ENCODE measurements at regions not wholly inside any gene's neighbourhood (a gene's known extent, or its start where the extent isn't known, plus 50 kb on each side); places are given as distances from the start of the nearest gene placed in this dataset.

DNA sequence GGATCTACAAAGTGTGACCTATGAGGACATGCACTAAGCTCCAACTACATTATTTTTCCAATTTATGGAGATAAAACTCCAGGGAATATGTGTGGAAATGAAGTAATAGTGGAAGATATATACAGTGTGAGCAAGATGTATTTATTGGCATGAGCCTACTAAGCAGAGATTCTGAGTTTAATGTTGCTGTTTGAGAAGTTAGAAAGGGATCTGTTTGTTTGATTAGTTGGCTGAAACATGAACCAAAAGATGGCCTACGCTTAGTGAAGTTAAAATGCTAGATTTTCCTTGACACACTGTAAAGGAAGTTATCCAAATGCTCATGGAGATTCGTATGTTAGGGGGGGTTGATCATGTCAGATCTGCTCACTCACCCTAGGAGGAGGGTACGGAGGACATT is 621.7 kb downstream of the TMEM182 start:
- Histone ChIP-seq H3K27me3 (no peaks in the 10 kb centered on the region), H3K27ac (no peak overlapping the region), H3K9me3 (peaks cover 0 to 10% of the 10 kb centered on the region in 2 donors), H3K4me1 (no peaks in the 10 kb centered on the region), H3K4me3 (no peak overlapping the region), H3K36me3 (no peaks in the 10 kb centered on the region)
- TF ChIP-seq CTCF (IDR thresholded peaks at IDR 0.05) (no peak), POLR2A (IDR thresholded peaks at IDR 0.05) (no peak), POLR2AphosphoS5 (IDR thresholded peaks at IDR 0.05) (no peak)
- intact Hi-C loops (cut with DNase I; ENCODE audit: low total_unique reads), result no loop called here
- no peak for DNase-seq (ENCODE audit: low spot score in 2 of 2)

DNA sequence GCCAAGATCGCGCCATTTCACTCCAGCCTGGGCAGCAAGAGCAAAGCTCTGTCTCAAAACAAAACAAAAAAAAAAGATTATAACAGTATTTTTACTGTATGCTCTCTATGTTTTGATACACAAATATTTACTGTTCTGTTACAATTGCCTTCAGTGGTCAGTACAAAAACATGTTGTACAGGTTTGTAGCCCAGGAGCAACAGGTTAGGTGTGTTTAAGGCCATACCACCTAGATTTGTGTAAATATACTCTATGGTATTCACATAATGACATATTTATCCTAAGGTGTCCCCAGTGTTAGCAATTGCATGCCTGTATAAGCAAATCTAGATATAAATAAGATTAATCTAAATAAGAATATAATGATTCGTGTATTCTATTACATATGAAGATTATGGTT is 625.0 kb downstream of the TMEM182 start:
- Histone ChIP-seq H3K4me1 (no peaks in the 10 kb centered on the region), H3K27ac (no peak overlapping the region), H3K4me3 (no peak overlapping the region), H3K36me3 (no peaks in the 10 kb centered on the region), H3K27me3 (no peaks in the 10 kb centered on the region), H3K9me3 (no peaks in the 10 kb centered on the region)
- TF ChIP-seq POLR2A (IDR thresholded peaks at IDR 0.05), result no peak
- TF ChIP-seq CTCF (IDR thresholded peaks at IDR 0.05), result no peak
- TF ChIP-seq POLR2AphosphoS5 (IDR thresholded peaks at IDR 0.05), result no peak
- intact Hi-C loops (cut with DNase I; ENCODE audit: low total_unique reads), result no loop called here
- no peak for DNase-seq (ENCODE audit: low spot score in 2 of 2)

DNA sequence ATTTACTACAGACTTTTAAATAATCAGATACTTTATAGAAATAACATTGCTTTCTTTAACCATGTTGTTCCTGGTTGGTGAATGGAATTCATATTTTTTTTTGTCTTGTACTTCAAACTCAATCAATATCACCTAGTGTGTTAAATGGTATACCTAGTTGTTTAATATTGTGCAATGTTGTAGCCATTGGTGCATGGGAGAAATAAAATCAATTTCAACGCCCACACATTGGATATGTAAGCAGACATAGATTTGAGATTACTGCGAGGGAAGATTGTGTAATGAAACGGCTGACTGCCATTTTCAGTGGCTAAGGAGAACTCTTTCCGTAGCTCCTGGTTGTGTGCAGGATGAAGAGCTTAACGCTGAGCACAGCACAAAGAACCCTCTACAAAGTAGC is 626.1 kb downstream of the TMEM182 start:
- intact Hi-C loops (cut with DNase I; ENCODE audit: low total_unique reads), result no loop called here
- no peak overlapping the region for H3K4me3 ChIP-seq
- DNase-seq (ENCODE audit: low spot score in 2 of 2), result no peak
- H3K4me1 ChIP-seq, result no peaks in the 10 kb centered on the region
- no peaks in the 10 kb centered on the region for H3K36me3 ChIP-seq
- H3K9me3 ChIP-seq, result no peaks in the 10 kb centered on the region
- H3K27me3 ChIP-seq, result no peaks in the 10 kb centered on the region
- TF ChIP-seq CTCF (IDR thresholded peaks at IDR 0.05) (no peak), POLR2AphosphoS5 (IDR thresholded peaks at IDR 0.05) (no peak), POLR2A (IDR thresholded peaks at IDR 0.05) (no peak)
- no peak overlapping the region for H3K27ac ChIP-seq

- DNase-seq (ENCODE audit: low spot score in 2 of 2), result no peak
- H3K4me1 ChIP-seq, result no peaks in the 10 kb centered on the region
- H3K36me3 ChIP-seq, result no peaks in the 10 kb centered on the region
- TF ChIP-seq POLR2A (IDR thresholded peaks at IDR 0.05), result no peak
- TF ChIP-seq CTCF (IDR thresholded peaks at IDR 0.05), result no peak
- TF ChIP-seq POLR2AphosphoS5 (IDR thresholded peaks at IDR 0.05), result no peak
- intact Hi-C loops (cut with DNase I; ENCODE audit: low total_unique reads), result no loop called here
- H3K4me3 ChIP-seq, result no peak overlapping the region
- H3K27ac ChIP-seq, result no peak overlapping the region
- no peaks in the 10 kb centered on the region for H3K9me3 ChIP-seq
- H3K27me3 ChIP-seq, result no peaks in the 10 kb centered on the region
Measured at GRCh38 chr2:103396152-103396551, 634.3 kb downstream of the TMEM182 start.

DNA sequence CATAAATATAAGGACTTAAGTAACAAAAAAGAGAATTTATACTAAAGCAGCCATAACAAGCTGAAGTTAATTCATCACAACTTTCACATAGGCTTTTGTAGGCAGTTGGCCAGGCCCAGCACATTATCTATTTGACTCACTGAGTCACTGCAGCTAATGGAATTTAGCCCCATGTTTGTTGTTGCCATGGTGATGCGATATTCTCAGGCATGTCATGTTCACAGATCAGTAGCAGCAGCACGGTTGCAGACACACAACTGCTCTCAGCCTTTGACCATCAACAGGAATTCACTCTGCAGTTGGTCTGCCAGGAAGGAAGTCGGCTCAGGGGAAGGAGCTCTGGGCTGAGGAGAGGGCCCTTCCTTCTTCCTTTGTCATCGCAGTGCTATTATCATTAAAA is 639.8 kb downstream of the TMEM182 start:
- H3K4me3 ChIP-seq, result no peak overlapping the region

More for the DNA sequence above, 639.8 kb downstream of the TMEM182 start:
- DNase-seq (ENCODE audit: low spot score in 2 of 2), result no peak
- intact Hi-C loops (cut with DNase I; ENCODE audit: low total_unique reads), result no loop called here
- no peaks in the 10 kb centered on the region for H3K9me3 ChIP-seq
- no peaks in the 10 kb centered on the region for H3K36me3 ChIP-seq
- no peaks in the 10 kb centered on the region for H3K27me3 ChIP-seq
- no peak overlapping the region for H3K27ac ChIP-seq
- H3K4me1 ChIP-seq, result no peaks in the 10 kb centered on the region
- TF ChIP-seq POLR2A (IDR thresholded peaks at IDR 0.05) (no peak), POLR2AphosphoS5 (IDR thresholded peaks at IDR 0.05) (no peak), CTCF (IDR thresholded peaks at IDR 0.05) (no peak)
